Astrocyte (in vitro differentiated cells and primary cell): ENCODE measurements at regions not wholly inside any gene's neighbourhood (a gene's known extent, or its start where the extent isn't known, plus 50 kb on each side); places are given as distances from the start of the nearest gene placed in this dataset.

ENCODE experiments used
- DNase-seq: peaks from one replicate; pipeline ENCODE4 v3.0.0-alpha.2; 2010; ENCODE audit warnings: low read depth
- FAIRE-seq: peaks from 2 replicates; lab custom pipeline; 2011; peaks lifted over from hg19 to GRCh38; lab: Jason Lieb, UNC
- H2AFZ ChIP-seq: 2 replicates; pipeline ENCODE4 v1.6.0; 2012; ENCODE audit warnings: low read depth, low read length, inconsistent platforms
- H3K27ac ChIP-seq: 2 replicates; pipeline ENCODE4 v1.5.1; 2011; ENCODE audit warnings: low read depth, low read length, inconsistent platforms
- H3K27me3 ChIP-seq: 2 replicates; pipeline ENCODE4 v1.6.0; 2011; ENCODE audit warnings: low read length, inconsistent platforms; ENCODE audit not compliant: insufficient read depth
- H3K36me3 ChIP-seq: 2 replicates; pipeline ENCODE4 v1.5.1; 2011; ENCODE audit warnings: low read length, inconsistent platforms; ENCODE audit not compliant: insufficient read depth
- H3K4me1 ChIP-seq: 2 replicates; pipeline ENCODE4 v1.5.1; 2011; ENCODE audit warnings: low read length, inconsistent platforms; ENCODE audit not compliant: insufficient read depth
- H3K4me2 ChIP-seq: 2 replicates; pipeline ENCODE4 v1.6.0; 2012; ENCODE audit warnings: low read length, inconsistent platforms
- H3K4me3 ChIP-seq: 2 replicates; pipeline ENCODE4 v1.5.1; 2011; ENCODE audit warnings: low read depth, mild to moderate bottlenecking, low read length, inconsistent platforms; ENCODE audit not compliant: insufficient read depth
- H3K79me2 ChIP-seq: 2 replicates; pipeline ENCODE4 v1.6.0; 2012; ENCODE audit warnings: mild to moderate bottlenecking, low read length, inconsistent platforms; ENCODE audit not compliant: insufficient read depth
- H3K9ac ChIP-seq: 2 replicates; pipeline ENCODE4 v1.6.0; 2012; ENCODE audit warnings: mild to moderate bottlenecking, low read length, inconsistent platforms
- H3K9me3 ChIP-seq: 2 replicates; pipeline ENCODE4 v1.5.1; 2012; ENCODE audit warnings: low read depth, mild to moderate bottlenecking, low read length, inconsistent platforms; ENCODE audit not compliant: insufficient read depth
- H4K20me1 ChIP-seq: 2 replicates; pipeline ENCODE4 v1.6.0; 2012; ENCODE audit warnings: low read length, inconsistent platforms; ENCODE audit not compliant: insufficient read depth
- H3K27ac Mint-ChIP-seq: one replicate; pipeline ENCODE4 v1.8.0; 2021; ENCODE audit warnings: mild to moderate bottlenecking, mixed read lengths; ENCODE audit not compliant: unreplicated experiment
- H3K27me3 Mint-ChIP-seq: one replicate; pipeline ENCODE4 v1.8.0; 2021; ENCODE audit warnings: low read depth, mixed read lengths; ENCODE audit not compliant: unreplicated experiment
- H3K36me3 Mint-ChIP-seq: one replicate; pipeline ENCODE4 v1.8.0; 2021; ENCODE audit warnings: low read depth, mixed read lengths; ENCODE audit not compliant: unreplicated experiment
- H3K4me1 Mint-ChIP-seq: one replicate; pipeline ENCODE4 v1.8.0; 2021; ENCODE audit warnings: low read depth, mixed read lengths; ENCODE audit not compliant: unreplicated experiment
- H3K4me3 Mint-ChIP-seq: one replicate; pipeline ENCODE4 v1.8.0; 2021; ENCODE audit warnings: mild to moderate bottlenecking, moderate library complexity, mixed read lengths; ENCODE audit not compliant: unreplicated experiment
- H3K9me3 Mint-ChIP-seq: one replicate; pipeline ENCODE4 v1.8.0; 2021; ENCODE audit warnings: mild to moderate bottlenecking, mixed read lengths; ENCODE audit not compliant: unreplicated experiment
- EZH2 ChIP-seq: IDR thresholded peaks from 2 replicates; pipeline ENCODE4 v1.6.1; 2012; ENCODE audit warnings: mild to moderate bottlenecking, low read length, inconsistent platforms; ENCODE audit not compliant: insufficient read depth
- TF ChIP-seq, protein P1 (sequence below): IDR thresholded peaks from 2 replicates; pipeline ENCODE4 v1.5.1; 2011; ENCODE audit warnings: low read depth, mild to moderate bottlenecking, inconsistent platforms, low read length, moderate library complexity; ENCODE audit not compliant: insufficient read depth

DNA sequence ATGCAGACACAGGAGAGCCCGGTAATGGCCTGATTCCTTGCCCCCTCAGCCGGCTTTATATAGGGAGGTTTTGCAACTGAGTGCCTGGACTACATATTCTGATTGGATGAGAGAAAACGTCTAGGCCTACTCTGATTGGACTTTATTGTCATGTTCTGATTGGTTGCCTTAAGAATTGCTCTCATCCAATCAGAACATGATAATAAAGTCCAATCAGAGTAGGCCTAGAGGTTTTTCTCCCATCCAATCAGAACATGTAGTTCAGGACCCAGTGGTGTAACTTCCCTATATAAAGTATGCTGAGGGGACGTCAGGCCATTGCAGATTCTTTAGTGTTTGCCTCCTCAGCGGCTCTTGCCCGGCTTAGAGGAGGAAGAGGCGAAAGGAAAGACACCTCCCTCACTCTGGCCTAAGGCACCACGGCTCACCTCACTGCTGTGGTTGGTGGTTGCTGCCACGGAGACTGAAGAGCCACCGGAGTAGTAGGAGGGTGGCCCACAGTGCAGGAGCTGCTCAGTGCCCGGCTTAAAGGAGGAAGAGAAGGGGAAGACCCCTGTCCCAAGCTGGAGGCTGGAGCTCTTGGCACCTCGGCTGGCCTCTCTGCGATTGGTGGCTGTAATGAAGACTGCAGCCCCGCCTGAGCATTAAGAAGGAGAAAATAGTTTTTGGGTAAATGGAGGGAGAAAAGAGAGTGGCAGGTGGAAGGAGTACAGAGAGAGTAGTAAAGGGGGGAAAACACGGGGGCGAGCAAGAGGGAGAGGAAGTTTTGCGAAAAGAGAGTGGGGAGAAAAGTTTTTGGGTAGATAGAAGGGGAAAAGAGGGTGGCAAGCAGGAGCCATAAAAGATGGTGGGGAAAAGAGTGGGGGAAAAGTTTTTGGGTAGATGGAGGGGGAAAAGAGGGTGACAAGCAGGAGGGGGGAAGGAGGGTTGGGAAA, 116.7 kb upstream of the SERPIND1 start:
- H3K4me1 Mint-ChIP-seq: no peaks in the 10 kb centered on the region
- H4K20me1 ChIP-seq: no peaks in the 10 kb centered on the region
- no peaks in the 10 kb centered on the region for H3K9me3 Mint-ChIP-seq
- no peak for TF ChIP-seq EZH2
- TF ChIP-seq, protein P1, sequence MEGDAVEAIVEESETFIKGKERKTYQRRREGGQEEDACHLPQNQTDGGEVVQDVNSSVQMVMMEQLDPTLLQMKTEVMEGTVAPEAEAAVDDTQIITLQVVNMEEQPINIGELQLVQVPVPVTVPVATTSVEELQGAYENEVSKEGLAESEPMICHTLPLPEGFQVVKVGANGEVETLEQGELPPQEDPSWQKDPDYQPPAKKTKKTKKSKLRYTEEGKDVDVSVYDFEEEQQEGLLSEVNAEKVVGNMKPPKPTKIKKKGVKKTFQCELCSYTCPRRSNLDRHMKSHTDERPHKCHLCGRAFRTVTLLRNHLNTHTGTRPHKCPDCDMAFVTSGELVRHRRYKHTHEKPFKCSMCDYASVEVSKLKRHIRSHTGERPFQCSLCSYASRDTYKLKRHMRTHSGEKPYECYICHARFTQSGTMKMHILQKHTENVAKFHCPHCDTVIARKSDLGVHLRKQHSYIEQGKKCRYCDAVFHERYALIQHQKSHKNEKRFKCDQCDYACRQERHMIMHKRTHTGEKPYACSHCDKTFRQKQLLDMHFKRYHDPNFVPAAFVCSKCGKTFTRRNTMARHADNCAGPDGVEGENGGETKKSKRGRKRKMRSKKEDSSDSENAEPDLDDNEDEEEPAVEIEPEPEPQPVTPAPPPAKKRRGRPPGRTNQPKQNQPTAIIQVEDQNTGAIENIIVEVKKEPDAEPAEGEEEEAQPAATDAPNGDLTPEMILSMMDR: no peak
- H3K27ac ChIP-seq: no peak overlapping the region
- H3K4me3 ChIP-seq: no peak overlapping the region
- no peaks in the 10 kb centered on the region for H3K36me3 Mint-ChIP-seq
- H3K36me3 ChIP-seq: no peaks in the 10 kb centered on the region
- H3K27ac Mint-ChIP-seq: no peak overlapping the region
- H3K27me3 ChIP-seq: peaks cover 7% of the 10 kb centered on the region
- H3K4me1 ChIP-seq: no peaks in the 10 kb centered on the region
- DNase-seq (no peak), FAIRE-seq (no peak)
- no peaks in the 10 kb centered on the region for H3K79me2 ChIP-seq
- no peak overlapping the region for H2AFZ ChIP-seq
- H3K9ac ChIP-seq: no peak overlapping the region
- H3K27me3 Mint-ChIP-seq: peaks cover 37% of the 10 kb centered on the region
- H3K4me3 Mint-ChIP-seq: no peak overlapping the region
- peaks cover 2% of the 10 kb centered on the region for H3K9me3 ChIP-seq
- no peak overlapping the region for H3K4me2 ChIP-seq
